ENCODE measurements at regions not wholly inside any gene's neighbourhood (a gene's known extent, or its start where the extent isn't known, plus 50 kb on each side); places are given as distances from the start of the nearest gene placed in this dataset.

DNA sequence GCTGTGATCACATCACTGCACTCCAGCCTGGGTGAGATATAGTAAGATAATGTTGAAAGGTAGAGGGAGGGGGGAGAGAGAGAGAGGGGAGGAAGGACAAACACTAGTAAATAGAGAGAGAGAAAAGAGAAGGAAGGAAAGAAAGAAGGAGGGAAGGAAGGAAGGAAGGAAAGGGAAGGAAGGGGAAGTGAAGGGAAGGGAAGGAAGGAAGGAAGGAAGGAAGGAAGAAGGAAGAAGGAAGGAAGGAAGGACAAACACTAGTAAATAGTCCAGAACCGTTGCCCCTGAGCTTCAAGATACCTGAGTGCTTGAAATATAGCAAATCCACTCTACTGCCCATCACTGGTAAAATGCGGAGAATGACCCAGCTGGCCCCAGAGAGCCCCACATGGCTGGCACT, 156.5 kb upstream of the ZNF507 start:
- H3K9me3 ChIP-seq (ENCODE audit: control insufficient read depth, insufficient read depth, low read length), result no peaks in the 10 kb centered on the region
- H3K4me1 ChIP-seq (ENCODE audit: control insufficient read depth, insufficient read depth, low read length), result no peaks in the 10 kb centered on the region
- H4K20me1 ChIP-seq (ENCODE audit: insufficient read depth, low read length), result no peaks in the 10 kb centered on the region
- TF ChIP-seq RFX5 (IDR thresholded peaks at IDR 0.05; ENCODE audit: low read depth, low read length), result no peak
- no peak for TF ChIP-seq BHLHE40 (IDR thresholded peaks at IDR 0.05; ENCODE audit: low read depth, low read length)
- TF ChIP-seq, protein P1, sequence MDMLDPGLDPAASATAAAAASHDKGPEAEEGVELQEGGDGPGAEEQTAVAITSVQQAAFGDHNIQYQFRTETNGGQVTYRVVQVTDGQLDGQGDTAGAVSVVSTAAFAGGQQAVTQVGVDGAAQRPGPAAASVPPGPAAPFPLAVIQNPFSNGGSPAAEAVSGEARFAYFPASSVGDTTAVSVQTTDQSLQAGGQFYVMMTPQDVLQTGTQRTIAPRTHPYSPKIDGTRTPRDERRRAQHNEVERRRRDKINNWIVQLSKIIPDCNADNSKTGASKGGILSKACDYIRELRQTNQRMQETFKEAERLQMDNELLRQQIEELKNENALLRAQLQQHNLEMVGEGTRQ (IDR thresholded peaks at IDR 0.05; ENCODE audit: low read depth, low read length), result no peak
- TF ChIP-seq MAZ (IDR thresholded peaks at IDR 0.05; ENCODE audit: borderline replicate concordance, low read depth, low read length), result no peak
- TF ChIP-seq, protein P2, sequence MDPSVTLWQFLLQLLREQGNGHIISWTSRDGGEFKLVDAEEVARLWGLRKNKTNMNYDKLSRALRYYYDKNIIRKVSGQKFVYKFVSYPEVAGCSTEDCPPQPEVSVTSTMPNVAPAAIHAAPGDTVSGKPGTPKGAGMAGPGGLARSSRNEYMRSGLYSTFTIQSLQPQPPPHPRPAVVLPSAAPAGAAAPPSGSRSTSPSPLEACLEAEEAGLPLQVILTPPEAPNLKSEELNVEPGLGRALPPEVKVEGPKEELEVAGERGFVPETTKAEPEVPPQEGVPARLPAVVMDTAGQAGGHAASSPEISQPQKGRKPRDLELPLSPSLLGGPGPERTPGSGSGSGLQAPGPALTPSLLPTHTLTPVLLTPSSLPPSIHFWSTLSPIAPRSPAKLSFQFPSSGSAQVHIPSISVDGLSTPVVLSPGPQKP (IDR thresholded peaks at IDR 0.05; ENCODE audit: borderline replicate concordance, low read depth, low read length), result no peak
- no peak for TF ChIP-seq FOS (IDR thresholded peaks at IDR 0.05; ENCODE audit: low read depth, low read length)
- TF ChIP-seq SMC3 (IDR thresholded peaks at IDR 0.05; ENCODE audit: low read depth, low read length), result no peak
- TF ChIP-seq RAD21 (IDR thresholded peaks at IDR 0.05; ENCODE audit: low read length), result no peak
- TF ChIP-seq POLR2A (IDR thresholded peaks at IDR 0.05; ENCODE audit: low read depth, low read length), result no peak
- TF ChIP-seq CHD1 (IDR thresholded peaks at IDR 0.05; ENCODE audit: low read depth, low read length), result no peak
- TF ChIP-seq, protein P3, sequence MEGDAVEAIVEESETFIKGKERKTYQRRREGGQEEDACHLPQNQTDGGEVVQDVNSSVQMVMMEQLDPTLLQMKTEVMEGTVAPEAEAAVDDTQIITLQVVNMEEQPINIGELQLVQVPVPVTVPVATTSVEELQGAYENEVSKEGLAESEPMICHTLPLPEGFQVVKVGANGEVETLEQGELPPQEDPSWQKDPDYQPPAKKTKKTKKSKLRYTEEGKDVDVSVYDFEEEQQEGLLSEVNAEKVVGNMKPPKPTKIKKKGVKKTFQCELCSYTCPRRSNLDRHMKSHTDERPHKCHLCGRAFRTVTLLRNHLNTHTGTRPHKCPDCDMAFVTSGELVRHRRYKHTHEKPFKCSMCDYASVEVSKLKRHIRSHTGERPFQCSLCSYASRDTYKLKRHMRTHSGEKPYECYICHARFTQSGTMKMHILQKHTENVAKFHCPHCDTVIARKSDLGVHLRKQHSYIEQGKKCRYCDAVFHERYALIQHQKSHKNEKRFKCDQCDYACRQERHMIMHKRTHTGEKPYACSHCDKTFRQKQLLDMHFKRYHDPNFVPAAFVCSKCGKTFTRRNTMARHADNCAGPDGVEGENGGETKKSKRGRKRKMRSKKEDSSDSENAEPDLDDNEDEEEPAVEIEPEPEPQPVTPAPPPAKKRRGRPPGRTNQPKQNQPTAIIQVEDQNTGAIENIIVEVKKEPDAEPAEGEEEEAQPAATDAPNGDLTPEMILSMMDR (conservative IDR thresholded peaks at IDR 0.05; ENCODE audit: low read depth, low read length), result no peak
- no peak for TF ChIP-seq MAFK (IDR thresholded peaks at IDR 0.05; ENCODE audit: low read depth, low read length)
- no peak for TF ChIP-seq CEBPB (IDR thresholded peaks at IDR 0.05; ENCODE audit: low read depth, low read length)
- no peak for TF ChIP-seq RCOR1 (IDR thresholded peaks at IDR 0.05; ENCODE audit: insufficient replicate concordance, low read length)
- no peak for TF ChIP-seq NFE2L2 (IDR thresholded peaks at IDR 0.05; ENCODE audit: low read depth, low read length)
- TF ChIP-seq MXI1 (IDR thresholded peaks at IDR 0.05; ENCODE audit: borderline replicate concordance, low read depth, low read length), result no peak
- H3K56ac ChIP-seq (ENCODE audit: extremely low read depth, insufficient read depth, low read length), result no peak overlapping the region
- no peak overlapping the region for H3K9ac ChIP-seq (ENCODE audit: low read depth, low read length)
- no peak overlapping the region for H3K4me3 ChIP-seq (ENCODE audit: insufficient read depth, low read depth, low read length)
- DNase-seq, result no peak
- ATAC-seq (ENCODE audit: low read depth), result no peak
- H3K27ac ChIP-seq (ENCODE audit: insufficient read depth, low read length), result no peak overlapping the region
- no peak overlapping the region for H4K91ac ChIP-seq (ENCODE audit: insufficient read depth, low read depth, low read length)
- no peak overlapping the region for H2AFZ ChIP-seq (replicated peaks; ENCODE audit: low read length, poor library complexity)
- ChIA-PET POLR2A (ENCODE audit: unreplicated experiment) (no interaction called here), CTCF (no interaction called here)
- H3K14ac ChIP-seq (replicated peaks; ENCODE audit: low read depth, low read length), result no peak overlapping the region
- BruUV-seq (replicated peaks), result no TSS peak
- H2BK5ac ChIP-seq (ENCODE audit: low read depth, low read length, poor library complexity, severe bottlenecking), result no peak overlapping the region
- H3K4me2 ChIP-seq (ENCODE audit: low read depth, low read length), result no peak overlapping the region
- no peak overlapping the region for H3K23ac ChIP-seq (ENCODE audit: low read depth, low read length)
- in situ Hi-C loops (cut with MboI; ENCODE audit: low sequenced_read_pairs) (no loop called here), intact Hi-C loops (cut with micrococcal nuclease) (no loop called here), dilution Hi-C loops (cut with HindIII; ENCODE audit: low sequenced_read_pairs, unreplicated experiment) (no loop called here)
- H2AK5ac ChIP-seq (ENCODE audit: low read depth, low read length), result no peak overlapping the region
- no peaks in the 10 kb centered on the region for H3K79me1 ChIP-seq (ENCODE audit: low read depth in 1 of 2, low read length in 2 of 2)
- H2BK20ac ChIP-seq (ENCODE audit: low read depth, low read length), result no peak overlapping the region
- no peak overlapping the region for H2AK9ac ChIP-seq (replicated peaks; ENCODE audit: low read depth, low read length, poor library complexity)
- no peak overlapping the region for H4K5ac ChIP-seq (ENCODE audit: low read depth, low read length)
- H4K8ac ChIP-seq (ENCODE audit: low read depth in 2 of 2, low read length in 2 of 2), result no peak overlapping the region
- H3K27me3 ChIP-seq (ENCODE audit: control insufficient read depth, insufficient read depth, low read length), result no peaks in the 10 kb centered on the region
- no peaks in the 10 kb centered on the region for H3K36me3 ChIP-seq (ENCODE audit: control insufficient read depth, insufficient read depth, low read length)
- H2BK15ac ChIP-seq (ENCODE audit: low read depth, low read length), result no peak overlapping the region
- no peak overlapping the region for H2BK120ac ChIP-seq (ENCODE audit: low read depth, low read length)
- no CpG with 5 or more reads among the region's 2 CpGs for WGBS, 2 experiments (ENCODE audit: extremely low coverage in 2 of 2, insufficient read length in 1 of 2)
- no peak overlapping the region for H3K4ac ChIP-seq (ENCODE audit: low read depth, low read length)
- H3K9me1 ChIP-seq (ENCODE audit: insufficient read depth, low read length), result no peaks in the 10 kb centered on the region
- H3K18ac ChIP-seq (ENCODE audit: low read depth, low read length), result no peak overlapping the region

Data from IMR-90 (cell line).